ENCODE measurements at regions not wholly inside any gene's neighbourhood (a gene's known extent, or its start where the extent isn't known, plus 50 kb on each side); places are given as distances from the start of the nearest gene placed in this dataset.
"Not testable (repeated sequence)": the region's sequence is repeated elsewhere in the genome, so short reads cannot be mapped to it uniquely, and the experiment has no call there.

DNA sequence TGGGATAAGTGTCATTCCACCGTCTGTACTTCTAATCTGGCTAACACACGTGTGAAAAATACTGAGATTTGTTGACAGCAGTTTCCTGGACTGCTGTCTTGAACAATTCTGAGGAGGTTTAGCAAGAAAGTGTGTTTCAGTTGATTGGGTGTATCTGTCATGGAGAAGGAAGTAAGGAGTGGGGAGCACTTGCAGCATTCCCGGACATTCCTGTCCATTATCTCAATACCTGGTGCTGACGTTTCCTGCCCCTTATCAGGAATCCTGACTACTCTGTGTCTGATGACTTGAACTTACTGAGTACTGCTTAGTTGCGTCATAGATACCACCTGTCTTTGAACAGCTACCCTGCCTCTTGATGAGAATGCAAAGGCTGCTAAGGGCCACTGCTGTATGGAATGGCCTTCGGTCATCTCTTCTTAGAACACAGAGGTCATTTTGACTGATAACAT lies 72.0 kb upstream of the VKORC1L1 start:
- Histone ChIP-seq H3K4me1 (replicated peaks) (peaks cover 24% of the 10 kb centered on the region), H3K27me3 (replicated peaks) (no peaks in the 10 kb centered on the region), H3K27ac (no peak overlapping the region), H3K4me3 (no peak overlapping the region), H3K36me3 (no peaks in the 10 kb centered on the region), H3K9me3 (replicated peaks) (no peaks in the 10 kb centered on the region)
- DNase-seq (ENCODE audit: low read depth in 1 of 2, low spot score in 2 of 2), result no peak

DNA sequence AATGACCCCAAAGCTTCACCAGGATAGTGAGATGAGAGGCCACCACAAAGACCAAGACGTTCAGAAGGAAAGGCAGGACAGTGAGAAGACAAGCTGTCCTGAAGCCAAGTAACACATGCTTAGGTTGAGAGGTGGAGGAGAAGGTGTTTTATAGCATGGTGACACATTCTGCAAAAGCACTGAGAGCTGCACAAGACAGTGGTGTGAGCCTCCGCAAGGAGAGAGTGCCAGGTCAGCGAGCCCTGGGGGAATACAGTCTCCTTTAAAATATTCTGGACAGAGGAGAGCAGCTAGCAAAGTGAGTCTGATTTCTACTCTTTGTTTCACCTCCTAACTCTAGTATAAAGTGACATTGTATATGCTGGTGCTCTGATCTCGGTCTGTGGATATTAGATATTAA lies 68.0 kb upstream of the VKORC1L1 start:
- Histone ChIP-seq H3K4me1 (replicated peaks) (no peaks in the 10 kb centered on the region; the same call in 1 of the 2 replicates), H3K27ac (no peak overlapping the region), H3K9me3 (replicated peaks) (no peaks in the 10 kb centered on the region), H3K4me3 (no peak overlapping the region), H3K36me3 (no peaks in the 10 kb centered on the region), H3K27me3 (replicated peaks) (no peaks in the 10 kb centered on the region)
- DNase-seq (ENCODE audit: low read depth in 1 of 2, low spot score in 2 of 2), result no peak

DNA sequence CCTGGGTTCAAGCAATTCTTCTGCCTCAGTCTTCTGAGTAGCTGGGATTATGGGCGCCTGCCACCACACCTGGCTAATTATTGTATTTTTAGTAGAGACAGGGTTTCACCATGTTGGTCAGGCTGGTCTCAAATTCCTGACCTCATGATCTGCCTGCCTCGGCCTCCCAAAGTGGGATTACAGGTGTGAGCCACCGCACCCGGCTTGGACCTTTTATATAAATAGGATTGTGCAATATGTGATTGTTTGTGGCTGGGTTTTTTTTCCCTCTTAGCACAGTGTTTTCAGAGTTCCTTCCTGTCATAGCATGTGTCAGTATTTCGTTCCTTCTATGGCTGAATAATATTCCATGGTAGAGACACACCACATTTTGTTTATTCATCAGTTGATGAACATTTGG lies 65.8 kb upstream of the VKORC1L1 start:
- not testable (repeated sequence) for H3K36me3 ChIP-seq; H3K27ac ChIP-seq; H3K27me3 ChIP-seq (replicated peaks); H3K4me1 ChIP-seq (replicated peaks); H3K4me3 ChIP-seq; H3K9me3 ChIP-seq (replicated peaks); DNase-seq (ENCODE audit: low read depth in 1 of 2, low spot score in 2 of 2)

DNA sequence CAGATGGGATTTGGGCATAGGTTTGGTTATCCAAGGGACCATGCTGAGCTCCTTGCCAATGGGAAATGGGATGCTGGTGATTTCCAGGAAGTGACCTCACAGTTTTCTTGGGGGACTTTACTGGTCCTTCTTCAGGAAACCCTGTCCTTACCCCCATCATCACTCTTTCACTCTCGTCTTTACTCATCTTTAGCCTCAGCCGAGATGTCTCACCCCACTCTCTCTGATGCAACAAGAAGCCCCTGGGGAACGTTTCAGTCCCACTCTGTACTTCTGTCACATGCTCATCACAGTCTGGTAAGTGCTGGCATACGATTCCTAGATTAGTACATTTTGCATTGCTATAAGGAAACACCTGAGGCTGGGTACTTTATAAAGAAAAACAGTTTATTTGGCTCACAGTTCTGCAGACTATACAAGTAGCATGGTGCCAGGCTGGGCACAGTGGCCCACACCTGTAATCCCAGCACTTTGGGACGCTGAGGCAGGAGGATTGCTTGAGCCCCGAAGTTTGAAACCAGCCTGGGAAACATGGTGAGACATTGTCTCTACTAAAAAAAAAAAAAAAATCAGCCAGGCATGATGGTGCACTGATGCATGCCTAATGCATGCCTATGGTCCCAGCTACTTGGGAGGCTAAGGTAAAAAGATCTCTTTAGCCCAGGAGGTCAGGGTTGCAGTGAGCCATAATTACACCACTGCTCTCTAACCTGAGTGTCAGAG lies 63.5 kb upstream of the VKORC1L1 start:
- H3K36me3 ChIP-seq, result no peaks in the 10 kb centered on the region
- DNase-seq (ENCODE audit: low read depth in 1 of 2, low spot score in 2 of 2), result no peak
- H3K4me3 ChIP-seq, result no peak overlapping the region
- no peaks in the 10 kb centered on the region for H3K27me3 ChIP-seq (replicated peaks)
- no peak overlapping the region for H3K27ac ChIP-seq
- H3K4me1 ChIP-seq (replicated peaks), result no peaks in the 10 kb centered on the region
- no peaks in the 10 kb centered on the region for H3K9me3 ChIP-seq (replicated peaks)

DNA sequence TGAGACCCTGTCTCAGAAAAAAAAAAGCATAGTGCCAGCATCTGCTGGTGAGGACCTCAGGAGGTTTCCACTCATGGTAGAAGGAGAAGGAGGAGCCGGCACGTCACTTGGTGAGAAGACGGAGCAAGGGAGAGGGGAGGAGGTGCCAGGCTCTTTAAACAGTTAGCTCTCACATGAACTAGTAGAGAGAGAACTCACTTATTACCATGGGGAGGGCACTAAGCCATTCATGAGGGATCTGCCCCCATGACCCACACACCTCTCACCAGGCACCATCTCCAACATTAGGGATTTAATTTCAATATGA lies 62.9 kb upstream of the VKORC1L1 start:
- DNase-seq (ENCODE audit: low read depth in 1 of 2, low spot score in 2 of 2), result no peak
- H3K4me1 ChIP-seq (replicated peaks), result no peaks in the 10 kb centered on the region
- no peaks in the 10 kb centered on the region for H3K36me3 ChIP-seq
- H3K27me3 ChIP-seq (replicated peaks), result no peaks in the 10 kb centered on the region
- H3K9me3 ChIP-seq (replicated peaks), result no peaks in the 10 kb centered on the region
- no peak overlapping the region for H3K27ac ChIP-seq
- H3K4me3 ChIP-seq, result no peak overlapping the region

DNA sequence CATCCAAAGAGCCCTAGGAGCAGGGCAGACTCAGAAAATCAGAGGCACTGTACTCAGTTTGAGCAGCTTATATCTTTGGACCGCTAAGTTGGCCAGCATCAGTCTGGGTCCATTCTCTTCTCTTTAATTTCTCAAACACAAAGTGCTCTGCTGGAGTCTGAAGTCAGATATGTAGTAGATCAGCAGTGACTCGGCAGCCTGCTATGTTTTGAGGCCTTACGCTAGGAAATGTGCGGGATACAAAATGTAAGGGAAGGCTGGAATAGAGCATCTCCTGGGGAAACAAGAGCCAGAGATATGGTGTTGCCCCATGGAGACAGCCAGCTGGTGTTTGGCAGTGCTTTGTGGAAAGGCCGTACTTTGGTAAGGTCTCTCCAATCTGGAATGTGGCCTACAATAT lies 60.6 kb upstream of the VKORC1L1 start:
- H3K9me3 ChIP-seq (replicated peaks), result no peaks in the 10 kb centered on the region
- H3K4me3 ChIP-seq, result no peak overlapping the region
- no peak for DNase-seq (ENCODE audit: low read depth in 1 of 2, low spot score in 2 of 2)
- no peaks in the 10 kb centered on the region for H3K27me3 ChIP-seq (replicated peaks)
- H3K4me1 ChIP-seq (replicated peaks), result no peaks in the 10 kb centered on the region
- no peak overlapping the region for H3K27ac ChIP-seq
- no peaks in the 10 kb centered on the region for H3K36me3 ChIP-seq

DNA sequence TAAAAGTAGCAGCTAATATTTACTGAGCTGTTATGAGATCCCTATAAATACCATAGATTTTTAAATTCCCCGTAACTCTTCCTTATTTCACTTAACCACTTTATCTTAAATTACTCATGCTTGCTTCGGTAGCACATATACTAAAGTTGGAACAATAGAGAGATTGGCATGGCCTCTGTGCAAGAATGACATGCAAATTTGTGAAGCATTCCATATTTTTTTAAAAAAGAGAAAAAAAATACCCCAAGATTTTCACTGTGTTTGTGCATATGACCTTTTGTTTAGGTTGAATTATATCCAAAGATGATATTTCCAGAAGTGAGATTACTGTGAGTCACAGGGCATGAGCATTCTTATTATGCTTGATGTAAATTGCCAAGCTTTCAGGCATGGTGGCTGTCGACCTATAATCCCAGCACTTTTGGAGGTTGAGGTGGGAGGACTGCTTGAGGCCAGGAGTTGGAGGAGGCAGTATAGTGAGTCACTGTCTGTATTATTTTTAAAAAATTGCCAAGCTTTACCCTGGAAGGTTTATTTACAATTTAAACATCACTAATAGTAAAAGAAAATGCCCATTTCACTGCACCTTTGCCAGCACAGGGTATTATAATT lies 58.2 kb upstream of the VKORC1L1 start:
- H3K36me3 ChIP-seq; H3K4me1 ChIP-seq (replicated peaks); H3K27me3 ChIP-seq (replicated peaks); H3K27ac ChIP-seq; DNase-seq (ENCODE audit: low read depth in 1 of 2, low spot score in 2 of 2); H3K4me3 ChIP-seq; H3K9me3 ChIP-seq (replicated peaks): not testable (repeated sequence)

DNA sequence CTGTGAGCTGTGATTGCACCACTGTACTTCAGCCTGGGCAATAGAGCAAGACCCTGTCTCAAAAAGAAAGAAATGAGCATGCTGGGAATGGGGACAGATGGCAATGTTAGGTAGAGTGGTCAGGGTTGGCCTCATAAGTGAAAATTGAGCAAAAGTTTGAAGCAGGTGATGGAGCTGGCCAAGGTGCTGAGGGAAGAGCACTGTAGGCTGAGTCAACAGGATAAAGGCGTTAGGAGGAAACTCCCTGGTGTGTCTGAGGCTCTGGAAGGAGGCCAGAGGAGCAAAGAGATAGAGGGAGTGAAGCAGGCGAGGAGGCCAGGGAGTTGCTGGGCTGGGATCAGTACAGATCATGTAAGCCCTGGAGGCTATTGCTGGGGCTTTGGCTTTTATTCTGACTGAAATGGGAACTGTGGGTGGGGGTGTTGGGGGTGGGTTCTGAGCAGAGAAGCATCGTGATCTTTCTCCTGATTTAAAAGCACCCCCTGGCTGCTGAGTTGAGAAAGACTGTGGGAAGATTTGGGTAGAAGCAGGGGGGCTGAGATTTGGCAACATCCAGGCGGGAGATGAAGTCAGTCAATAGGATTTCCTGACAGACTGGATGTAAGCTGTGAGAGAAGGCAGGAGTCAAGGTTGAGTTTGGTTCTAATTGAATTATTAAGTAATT lies 52.5 kb upstream of the VKORC1L1 start:
- H3K27ac ChIP-seq, result no peak overlapping the region
- no peaks in the 10 kb centered on the region for H3K27me3 ChIP-seq (replicated peaks)
- no peak overlapping the region for H3K4me3 ChIP-seq
- no peak for DNase-seq (ENCODE audit: low read depth in 1 of 2, low spot score in 2 of 2)
- H3K36me3 ChIP-seq, result no peaks in the 10 kb centered on the region
- H3K9me3 ChIP-seq (replicated peaks), result no peaks in the 10 kb centered on the region
- H3K4me1 ChIP-seq (replicated peaks), result no peaks in the 10 kb centered on the region

All from SJSA1 (cell line).